ENCODE measurements at regions not wholly inside any gene's neighbourhood (a gene's known extent, or its start where the extent isn't known, plus 50 kb on each side); places are given as distances from the start of the nearest gene placed in this dataset.
"Not testable (repeated sequence)": the region's sequence is repeated elsewhere in the genome, so short reads cannot be mapped to it uniquely, and the experiment has no call there.

DNA sequence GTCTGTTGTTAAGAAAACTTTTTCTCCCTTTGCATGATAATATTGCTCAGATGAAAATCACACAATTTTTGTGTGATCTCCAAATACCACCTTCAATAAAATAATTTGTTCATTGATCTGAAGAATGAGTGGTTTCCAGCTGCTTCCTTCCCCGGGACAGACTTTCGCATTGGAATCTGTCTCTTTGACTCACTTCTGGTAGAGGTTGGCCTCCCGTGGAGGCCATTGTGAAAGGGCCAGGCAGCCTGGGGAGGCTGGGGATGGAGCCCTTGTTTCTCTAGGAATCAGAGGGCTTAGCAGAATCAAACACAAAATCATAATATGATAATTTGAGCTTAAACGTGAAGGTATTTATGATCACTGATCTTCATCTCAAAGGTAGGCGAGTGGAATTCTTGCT is 135.0 kb upstream of the ZNF536 start:
- no peak for DNase-seq (ENCODE audit: low spot score)

DNA sequence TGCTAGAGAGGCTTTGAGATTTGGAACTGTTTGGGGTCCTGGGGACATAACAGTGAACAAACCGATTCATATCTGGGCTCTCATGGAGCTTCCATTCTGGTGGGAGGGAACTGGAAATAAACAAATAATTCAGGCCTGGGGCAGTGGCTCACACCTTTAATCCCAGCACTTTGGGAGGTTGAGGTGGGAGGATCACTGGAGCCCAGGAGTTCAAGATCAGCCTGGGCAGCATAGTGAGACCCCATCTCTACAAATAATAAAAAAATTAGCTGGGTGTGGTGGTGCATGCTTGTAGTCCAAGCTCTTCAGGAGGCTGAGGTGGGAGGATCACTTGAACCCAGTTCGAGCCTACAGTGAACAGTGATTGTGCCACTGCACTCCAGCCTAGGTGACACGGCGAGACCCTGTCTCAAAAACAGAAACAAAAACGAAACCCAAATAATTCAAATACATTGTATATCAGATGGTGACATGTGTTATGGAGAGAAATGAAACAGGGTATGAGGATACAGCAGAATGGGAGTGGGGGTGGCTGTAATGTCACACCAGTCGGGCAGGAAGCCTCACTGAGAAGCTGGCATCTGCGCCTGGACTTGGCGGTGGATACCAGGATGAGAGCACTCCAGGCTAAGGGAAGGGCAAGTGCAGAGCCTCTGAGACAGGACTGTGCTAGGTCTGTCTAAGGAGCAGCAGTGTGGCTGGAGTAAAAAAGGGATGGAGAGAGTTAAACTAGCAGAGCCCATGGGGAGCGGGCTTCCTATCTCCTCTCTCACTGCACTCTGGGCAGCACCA is 131.1 kb upstream of the ZNF536 start:
- no peak for DNase-seq (ENCODE audit: low spot score)

DNA sequence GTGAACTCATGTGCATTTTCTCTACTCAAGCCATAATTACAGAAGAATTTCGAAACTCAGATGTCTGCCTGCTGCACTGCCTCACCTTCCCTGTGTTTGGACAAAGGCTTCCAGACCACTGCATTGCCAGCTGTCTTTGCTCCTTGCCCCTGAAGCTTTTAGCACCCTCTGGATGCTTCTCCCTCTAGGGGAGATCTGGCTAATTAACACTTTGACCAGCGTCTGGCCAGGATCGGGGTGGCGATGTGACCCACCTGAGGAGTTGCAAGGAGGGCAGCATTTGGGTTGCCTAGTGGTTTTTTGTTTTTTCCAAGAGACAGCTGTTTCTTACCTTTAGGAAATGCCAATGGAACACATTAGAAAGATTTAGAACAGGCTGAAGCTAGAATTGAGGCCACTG is 127.7 kb upstream of the ZNF536 start:
- DNase-seq (ENCODE audit: low spot score), result no peak

DNA sequence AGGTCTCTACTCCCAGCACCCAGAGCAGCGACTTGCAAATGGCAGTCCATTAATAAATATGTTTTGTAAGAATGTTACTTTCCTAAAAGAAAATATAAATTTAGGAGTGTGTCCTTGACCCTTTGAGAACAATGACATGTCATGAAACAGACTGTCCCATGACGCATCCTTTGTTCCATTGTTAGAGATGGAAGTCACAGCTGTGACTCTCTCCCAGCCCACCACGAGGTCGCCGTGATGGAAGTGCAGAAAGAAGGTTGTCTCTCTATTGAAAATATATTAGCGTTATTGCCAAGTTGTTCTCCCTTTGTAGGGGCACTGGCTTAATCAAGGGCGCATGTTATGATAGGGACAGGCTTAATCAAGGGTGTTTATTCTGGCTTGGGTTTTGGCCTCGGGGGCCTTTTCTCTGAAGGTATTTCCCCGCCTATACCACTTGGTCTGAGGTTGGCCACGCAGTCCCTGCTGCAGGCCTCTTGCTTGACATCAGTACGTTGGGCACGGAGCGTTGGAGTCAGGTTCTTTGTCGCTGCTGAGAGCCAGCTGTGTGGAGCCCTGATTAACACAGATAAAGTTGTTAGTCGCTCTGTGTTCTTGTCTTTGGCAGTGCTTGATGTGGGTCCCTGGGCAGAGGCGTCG is 126.7 kb upstream of the ZNF536 start:
- DNase-seq (ENCODE audit: low spot score), result no peak

DNA sequence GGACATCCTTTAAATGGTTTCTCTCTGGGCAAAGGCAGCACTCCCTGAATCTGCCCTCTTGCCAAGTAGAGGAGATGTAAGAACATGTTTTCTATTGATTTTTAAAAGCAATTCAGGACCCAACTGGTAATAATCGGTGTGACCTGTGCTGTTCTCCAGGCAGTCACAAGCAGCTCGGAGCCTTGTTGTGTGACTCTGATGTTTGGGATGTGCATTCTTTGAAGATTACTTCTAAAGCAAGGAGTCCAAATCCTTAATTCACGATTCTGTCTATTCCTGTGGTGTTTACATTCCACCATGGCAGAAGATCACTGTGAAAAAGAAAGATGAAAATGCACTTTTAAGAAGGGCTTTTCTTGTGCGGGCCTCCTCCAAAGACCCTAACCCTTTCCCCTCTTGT is 122.3 kb upstream of the ZNF536 start:
- DNase-seq (ENCODE audit: low spot score), result no peak

DNA sequence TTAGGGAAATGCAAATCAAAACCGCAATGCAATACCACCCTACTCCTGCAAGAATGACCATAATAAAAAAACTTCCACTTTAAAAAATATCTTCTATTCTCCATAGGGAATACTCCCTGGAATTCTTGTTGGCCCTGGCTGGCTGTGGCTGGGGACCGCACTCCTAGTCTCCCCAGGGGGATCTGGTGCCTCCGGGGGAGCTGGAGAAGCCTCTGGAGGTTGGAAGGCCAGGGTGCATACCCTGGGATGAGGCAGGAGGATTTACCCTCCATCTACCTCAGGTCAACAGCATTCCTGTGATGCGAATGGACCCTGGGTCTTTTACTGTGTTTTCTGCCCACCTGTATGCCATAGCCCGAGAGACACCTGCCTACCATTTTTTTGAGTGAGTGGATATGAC is 120.0 kb upstream of the ZNF536 start:
- DNase-seq (ENCODE audit: low spot score), result no peak

DNA sequence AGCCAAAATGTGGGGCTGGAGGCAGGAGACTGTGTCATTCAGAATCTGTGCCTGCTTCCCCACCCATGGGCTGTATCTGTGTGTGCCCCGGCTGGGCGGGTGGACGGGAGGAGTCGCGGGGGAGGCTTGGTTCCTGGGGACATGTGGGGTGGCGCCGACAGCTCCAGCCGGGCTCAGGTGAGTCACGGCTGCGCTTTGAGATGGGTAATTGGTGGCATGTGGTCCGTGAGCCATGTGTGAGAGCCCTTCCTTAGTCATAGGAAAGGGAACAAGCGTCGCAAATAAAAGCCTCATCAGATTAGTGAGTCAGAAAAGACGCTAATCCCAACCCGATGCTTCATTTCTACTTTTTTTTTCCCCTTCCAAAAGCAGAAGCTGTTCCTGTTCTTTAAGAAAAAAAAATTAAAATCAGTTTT is 118.6 kb upstream of the ZNF536 start:
- no peak for DNase-seq (ENCODE audit: low spot score)

DNA sequence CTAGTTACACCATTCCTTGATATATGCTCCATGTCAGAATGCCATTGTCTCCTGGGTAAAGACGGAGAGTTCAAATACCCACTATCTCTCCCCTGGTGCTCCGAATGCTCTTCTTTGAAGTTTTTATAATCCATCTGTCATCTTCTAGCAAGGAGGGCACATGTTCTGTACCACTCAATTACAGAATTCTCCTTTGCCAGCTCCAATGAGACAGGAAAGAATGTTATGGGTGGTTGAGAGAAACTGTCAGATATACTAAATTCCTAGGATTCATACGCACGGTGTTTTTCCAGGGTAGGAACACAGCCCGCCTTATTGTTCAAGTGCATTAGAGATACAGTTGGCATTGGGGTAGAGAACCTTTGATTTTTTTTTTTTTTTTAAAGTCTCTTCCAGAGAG is 118.0 kb upstream of the ZNF536 start:
- DNase-seq (ENCODE audit: low spot score), result no peak

DNA sequence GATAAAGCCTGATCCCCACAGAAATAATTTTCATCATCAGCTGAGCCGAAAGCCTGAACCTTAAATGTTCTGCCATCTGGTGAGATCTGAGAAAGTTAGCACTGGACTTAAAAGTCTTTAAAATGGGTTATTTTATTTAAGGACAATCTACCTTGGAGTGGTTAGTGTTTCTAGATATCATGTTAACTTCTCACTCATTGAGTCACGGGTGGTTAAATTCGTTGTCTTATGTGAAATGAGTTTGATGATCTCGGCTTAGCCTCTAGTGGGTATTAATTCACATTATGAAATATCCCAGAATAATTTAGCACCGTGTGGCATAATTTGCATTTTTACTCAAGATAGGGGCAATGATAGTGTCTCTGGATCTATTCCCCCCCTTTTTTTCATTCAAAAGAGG is 117.4 kb upstream of the ZNF536 start:
- no peak for DNase-seq (ENCODE audit: low spot score)

DNA sequence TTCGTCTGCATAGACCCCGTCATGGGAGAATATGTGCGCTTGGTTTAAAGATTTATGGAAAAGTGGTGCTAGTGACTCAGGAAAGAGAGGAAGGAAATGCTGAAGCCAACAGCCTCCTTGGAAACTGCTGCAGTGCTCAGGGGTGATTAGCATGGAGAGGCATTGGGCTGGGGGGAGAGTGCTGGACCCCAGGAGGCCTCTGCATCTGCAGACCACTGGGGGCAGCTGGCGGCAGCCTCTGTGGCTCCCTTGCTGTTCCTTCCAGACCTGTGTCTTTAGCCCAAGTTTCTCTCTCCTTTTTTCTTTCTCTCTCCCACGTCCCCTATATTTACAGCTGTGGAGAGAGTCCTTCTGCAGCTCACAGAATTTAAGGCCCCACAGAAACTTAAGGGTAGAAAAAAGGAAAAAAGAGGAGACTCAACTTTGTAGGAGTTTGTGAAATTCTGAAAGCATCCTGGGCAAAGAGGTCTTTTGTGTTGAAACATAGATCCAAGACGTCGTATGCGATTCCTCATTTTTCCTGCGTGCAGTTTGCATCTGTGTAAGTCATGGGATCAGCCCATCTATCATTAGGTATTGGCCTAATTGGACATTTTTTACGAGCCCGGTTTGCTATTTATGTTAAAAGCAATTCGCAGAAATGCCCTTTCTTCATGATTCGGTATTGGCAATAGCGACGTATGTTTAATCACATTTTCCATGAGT is 116.2 kb upstream of the ZNF536 start:
- DNase-seq (ENCODE audit: low spot score), result no peak

DNA sequence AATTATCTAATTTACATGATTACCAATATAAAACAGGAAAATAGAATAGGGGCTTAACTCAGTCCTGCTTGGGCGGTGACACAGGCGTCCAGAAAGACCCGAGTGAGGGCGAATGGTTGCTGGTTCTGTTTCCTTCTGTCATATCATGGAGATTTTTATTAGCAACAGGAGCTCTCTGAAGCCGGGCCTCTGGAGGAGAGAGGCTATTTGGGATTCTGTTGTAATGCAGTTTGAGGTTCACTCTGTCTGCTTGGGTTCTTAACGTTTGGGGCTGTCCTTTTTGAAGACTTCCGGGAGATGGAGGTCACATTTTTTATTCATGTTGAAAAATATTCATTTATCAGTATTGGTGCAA is 115.7 kb upstream of the ZNF536 start:
- no peak for DNase-seq (ENCODE audit: low spot score)

DNA sequence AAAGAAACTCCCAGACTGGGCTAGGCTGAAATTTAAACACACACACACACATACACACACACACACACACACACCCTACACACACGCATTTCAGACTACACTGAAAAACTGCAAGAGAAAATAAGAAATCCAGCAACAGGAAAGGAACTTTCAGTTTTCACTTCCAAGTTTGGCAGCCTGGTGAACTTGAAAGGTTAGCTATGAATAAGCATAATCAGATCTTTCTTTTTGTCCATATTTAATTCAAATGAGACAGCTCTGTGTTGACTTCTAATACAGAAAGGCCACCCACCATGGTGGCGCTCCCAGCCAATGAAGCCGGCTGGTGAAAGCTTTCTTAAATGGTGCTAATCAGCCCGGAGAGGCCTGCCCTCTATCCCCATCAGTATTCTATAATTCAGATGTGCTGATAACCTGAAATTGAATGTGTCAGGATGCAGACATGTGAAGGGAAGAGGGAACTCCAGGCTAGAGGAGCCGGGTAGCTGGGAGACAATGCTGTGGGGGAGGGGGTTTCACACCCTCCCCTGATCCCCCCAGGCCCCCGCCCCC is 108.3 kb upstream of the ZNF536 start:
- DNase-seq (ENCODE audit: low spot score), result no peak

DNA sequence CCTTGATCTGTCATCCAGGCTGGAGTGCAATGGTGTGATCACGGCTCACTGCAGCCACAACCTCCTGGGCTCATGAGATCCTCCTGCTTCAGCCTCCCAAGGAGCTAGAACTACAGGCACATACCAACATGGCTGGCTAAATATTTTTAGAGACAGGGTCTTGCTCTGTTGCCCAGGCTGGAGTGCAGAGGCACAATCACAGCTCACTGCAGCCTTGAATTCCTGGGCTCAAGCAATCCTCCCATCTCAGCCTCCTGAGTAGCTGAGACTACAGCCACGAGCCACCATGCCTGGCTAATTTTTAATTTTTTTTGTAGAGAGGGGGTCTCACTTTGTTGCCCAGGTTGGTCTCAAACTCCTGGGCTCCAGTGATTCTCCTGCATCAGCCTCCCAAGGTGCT is 106.3 kb upstream of the ZNF536 start:
- DNase-seq (ENCODE audit: low spot score), result not testable (repeated sequence)

DNA sequence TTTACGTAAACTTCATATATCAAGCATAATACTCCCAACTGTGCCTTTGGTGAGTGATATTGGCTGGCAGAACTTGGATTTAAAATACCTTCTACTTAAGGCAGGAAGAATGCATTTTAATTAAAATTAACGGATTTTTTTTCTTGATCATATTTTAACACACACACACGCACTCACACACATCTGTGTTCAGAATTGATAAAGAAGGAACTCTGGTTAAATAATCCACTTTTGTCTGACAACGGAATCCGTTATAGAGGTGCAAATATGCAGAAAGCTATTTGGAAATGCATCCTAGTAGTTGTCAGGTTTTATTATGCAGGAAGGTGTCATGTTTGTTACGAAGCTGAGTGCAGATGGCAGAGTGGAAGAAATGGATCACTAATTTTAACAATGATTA is 105.5 kb upstream of the ZNF536 start:
- DNase-seq (ENCODE audit: low spot score), result no peak

DNA sequence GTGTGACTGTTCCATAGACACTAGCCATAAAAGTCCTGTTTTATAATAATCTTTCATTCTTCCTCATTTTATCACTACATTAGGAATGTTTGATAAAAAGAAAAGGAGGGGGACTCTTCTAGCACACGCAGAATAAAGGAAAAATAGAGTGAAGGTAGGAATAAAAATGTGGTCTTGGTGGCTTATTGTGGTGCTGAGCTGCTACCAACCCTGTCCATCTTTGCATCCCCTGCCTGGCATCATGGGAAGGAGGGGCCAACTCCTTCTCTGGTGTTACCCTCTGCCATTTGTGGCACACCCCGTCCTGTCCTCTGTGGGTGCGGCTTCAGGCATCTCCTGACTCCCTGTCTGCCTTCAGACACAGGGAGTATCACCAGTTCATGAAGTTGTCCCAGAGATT is 104.9 kb upstream of the ZNF536 start:
- no peak for DNase-seq (ENCODE audit: low spot score)

DNA sequence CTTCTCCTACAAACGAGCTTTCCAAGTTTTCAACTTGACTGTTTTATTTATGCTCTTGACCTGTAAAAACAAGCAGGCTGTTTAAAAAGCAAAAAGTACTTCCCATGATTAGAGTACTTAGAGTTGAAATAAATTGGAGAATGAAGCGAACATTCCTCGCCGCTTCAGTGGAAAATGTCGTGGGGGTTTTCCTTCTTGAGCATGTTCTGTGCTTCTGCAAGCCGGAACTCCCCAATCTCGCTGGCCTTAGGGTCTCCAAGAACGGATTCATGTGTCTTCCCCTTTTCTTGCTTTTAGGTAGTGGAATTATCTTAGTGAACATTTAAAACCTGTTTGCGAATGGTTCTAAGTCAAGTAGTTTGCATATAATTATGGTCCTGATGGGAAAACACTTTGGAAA is 103.6 kb upstream of the ZNF536 start:
- DNase-seq (ENCODE audit: low spot score), result no peak

DNA sequence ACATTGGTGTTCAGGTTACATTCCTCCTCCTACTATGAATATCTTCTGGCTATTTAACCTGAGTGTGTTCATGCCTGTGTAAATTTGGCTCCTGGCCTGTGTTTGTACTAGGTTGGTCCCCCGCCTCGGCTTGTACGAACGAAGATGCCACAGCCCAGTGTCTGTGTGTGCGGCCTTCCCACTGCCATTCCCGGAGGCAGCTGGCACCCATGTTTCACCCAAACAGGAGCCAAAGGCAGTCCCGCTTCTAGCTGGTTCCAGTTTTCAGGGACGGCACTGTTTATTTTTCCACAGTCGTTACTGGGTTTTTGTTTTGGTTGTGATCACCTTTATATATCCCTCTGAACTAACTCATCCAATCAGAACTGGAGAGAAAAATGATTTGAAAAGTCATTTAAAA is 102.5 kb upstream of the ZNF536 start:
- DNase-seq (ENCODE audit: low spot score), result no peak

DNA sequence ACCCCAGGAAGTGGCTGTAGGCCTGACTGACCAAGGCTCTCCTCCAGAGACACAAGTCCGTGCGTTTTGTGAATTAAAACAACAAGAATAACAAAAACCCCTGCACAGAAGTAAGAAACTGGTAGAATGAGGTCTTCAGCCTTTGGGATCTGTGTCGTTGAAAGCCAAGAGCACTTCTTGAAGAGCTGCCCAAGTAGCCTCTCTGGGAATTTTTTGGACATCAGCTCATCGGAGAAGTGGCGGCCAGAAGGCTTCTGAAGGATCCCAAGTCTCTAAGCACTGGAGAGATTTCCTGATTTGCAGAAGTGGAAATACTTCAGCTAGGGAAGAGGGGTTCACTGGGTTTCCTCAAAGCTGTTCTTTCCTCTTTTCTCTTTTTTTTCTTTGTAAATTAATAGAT is 100.4 kb upstream of the ZNF536 start:
- DNase-seq (ENCODE audit: low spot score), result no peak

DNA sequence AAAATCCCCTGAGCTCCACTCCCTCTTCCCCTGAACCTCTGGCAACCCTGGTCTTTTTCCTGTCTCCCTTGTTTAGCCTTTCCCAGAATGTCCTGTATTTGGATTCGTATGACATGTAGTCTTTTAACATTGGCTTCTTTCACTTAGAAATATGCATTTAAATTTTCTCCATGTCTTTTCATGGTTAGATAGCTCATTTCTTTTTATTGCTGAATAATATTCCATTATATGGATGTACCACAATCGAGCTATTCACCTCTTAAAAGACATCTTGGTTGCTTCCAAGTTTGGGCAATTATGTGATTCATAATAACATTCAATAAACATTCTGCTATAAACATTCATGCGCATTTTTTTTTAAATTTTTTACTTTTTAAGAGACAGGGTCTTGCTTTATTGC is 99.6 kb upstream of the ZNF536 start:
- no peak for DNase-seq (ENCODE audit: low spot score)

DNA sequence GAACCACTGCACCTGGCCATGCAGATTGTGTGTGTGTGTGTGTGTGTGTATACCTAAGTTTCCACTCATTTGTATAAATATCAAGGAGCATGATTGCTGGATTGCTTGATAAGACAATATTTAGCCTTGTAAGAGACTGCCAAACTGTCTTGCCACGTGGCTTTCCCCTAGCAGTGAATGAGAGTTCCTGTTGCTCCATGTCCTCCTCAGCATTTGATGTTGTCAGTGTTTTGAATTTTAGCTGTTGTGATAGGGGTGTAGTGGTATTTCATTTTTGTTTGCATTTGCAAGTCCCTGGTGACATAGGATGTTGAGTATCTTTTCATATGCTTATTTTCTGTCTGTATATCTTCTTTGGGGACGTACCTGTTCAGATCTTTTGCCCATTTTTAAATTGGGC is 99.0 kb upstream of the ZNF536 start:
- no peak for DNase-seq (ENCODE audit: low spot score)

DNA sequence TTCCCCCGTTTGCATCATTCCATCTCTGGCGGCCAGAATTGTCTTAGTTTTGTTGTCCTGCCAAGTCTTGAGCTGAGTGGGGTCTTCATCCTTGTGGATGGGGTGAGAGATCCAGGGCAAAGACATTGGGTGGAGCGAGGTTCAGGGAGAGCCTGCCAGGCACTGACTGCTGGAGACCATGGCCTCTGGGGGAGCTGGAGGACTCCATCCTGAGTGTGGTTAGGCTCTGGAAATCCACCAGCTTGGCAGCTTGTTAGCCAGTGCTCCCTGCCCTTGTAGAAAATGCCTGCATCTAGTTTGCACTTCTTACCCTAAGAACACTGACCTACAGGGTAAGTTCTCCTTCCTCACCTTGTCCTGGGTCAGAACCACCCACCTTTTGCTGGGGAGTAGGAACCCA is 97.2 kb upstream of the ZNF536 start:
- no peak for DNase-seq (ENCODE audit: low spot score)

DNA sequence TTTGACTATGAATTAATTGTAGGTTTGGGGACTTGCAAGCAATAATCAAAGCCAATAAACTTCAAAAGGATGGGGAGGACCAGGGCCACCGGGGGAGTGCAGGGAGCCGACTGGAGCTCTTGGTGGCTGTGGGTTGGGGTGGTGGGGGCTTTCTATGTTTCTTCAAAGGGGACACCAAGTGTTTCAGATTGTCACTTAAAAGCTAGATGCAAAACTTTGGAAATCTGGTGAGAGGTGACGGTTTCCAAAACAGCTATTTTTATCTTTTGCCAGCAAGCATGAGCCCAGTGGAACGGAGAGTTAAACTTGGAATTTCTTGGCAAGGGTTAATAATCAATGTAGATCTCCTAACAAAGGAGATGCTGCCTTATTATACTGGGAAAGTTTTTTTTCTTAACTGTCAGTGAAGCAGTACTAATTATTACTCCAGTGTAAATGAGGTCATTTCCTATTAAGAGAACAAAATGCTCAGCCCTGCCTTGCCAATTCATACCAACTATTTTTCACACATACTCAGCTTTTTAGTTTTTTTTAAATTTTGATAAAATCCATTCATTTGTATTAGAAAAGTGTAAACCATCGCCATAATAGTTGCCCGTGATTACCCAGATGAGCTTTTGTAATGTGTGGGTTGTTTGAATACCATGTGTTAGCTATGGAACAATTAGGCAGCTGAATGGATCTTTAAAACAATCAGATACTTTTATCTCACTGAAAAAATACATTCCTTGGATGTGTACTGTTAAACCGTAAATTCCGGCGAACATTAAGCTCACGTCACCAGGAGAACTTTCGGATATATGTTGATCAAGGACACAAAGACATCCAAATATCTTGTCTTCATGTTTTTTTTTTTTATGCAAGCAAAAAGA is 95.9 kb upstream of the ZNF536 start:
- DNase-seq (ENCODE audit: low spot score), result no peak
